Epidermal melanocyte (primary cell): ENCODE measurements at regions not wholly inside any gene's neighbourhood (a gene's known extent, or its start where the extent isn't known, plus 50 kb on each side); places are given as distances from the start of the nearest gene placed in this dataset.
"Not testable (repeated sequence)": the region's sequence is repeated elsewhere in the genome, so short reads cannot be mapped to it uniquely, and the experiment has no call there.

Source experiments
- DNase-seq: peaks from one replicate; pipeline ENCODE4 v3.0.0; 2011; ENCODE audit warnings: low spot score; ENCODE audit not compliant: insufficient read length

DNA sequence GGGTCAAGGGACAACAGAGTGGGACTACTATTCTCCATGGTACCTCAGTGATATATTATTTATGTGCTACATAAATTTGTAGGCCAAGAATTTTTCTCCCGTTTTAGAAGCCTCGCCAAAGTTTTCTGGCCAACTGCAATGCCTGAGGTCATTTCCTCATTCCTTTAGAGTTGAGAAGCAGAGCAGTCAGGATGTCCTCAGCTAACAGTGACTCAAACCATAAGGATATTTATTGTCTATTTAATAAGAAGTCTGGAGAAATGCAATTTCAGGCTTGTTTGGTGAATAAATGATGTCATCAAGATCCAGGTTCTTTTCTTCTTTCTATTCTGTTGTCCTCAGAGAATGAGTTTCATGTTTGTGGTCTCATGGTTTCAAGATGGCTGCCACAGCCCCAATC is 91.0 kb downstream of the ADCYAP1 start:
- no peak for DNase-seq

DNA sequence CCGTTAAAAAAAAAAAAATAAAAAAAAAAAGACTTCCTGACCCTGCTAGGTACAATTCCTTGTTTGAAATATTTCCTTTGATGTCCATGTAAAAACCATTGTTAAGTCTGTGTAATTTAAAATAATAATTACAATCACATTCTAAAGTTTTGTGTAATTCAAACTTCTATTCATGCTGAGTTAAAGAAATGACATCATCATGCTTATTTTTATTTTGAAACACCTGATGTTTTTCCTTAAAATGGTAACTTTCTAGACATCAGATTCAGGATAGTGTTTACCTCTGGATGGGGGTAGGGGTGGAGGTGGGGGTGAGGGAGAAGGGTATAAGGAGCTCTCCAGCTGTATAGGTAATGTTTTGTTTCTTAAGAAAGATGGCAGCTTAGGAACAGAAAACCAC is 92.8 kb downstream of the ADCYAP1 start:
- DNase-seq = no peak

- no peak for DNase-seq
These were observed 94.3 kb downstream of the ADCYAP1 start for GRCh38 chr18:998936-999335.

DNA sequence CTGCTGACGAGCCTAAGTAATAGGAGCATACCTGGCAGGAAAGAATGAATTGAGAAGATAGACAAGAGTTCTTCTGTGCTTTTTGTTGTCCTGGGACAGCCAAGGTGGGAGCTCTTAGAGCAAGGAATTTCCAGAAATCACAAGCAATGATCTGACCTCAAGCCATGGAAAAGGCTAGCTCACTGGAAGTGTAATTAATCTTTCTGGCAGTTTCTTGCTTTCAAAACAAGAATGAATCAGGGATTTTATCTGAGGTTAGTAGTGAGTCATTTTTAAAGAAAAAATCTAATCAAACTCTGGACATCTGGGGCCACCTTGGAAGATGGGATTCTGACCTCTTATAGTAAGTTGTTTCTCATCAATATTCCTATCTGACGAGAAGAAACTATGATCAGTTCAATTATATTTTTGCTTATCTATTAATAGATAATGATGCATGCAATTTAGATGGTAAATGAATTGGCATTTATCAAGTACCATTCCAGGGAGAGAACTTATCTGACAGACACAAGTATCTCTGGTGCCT is 98.0 kb downstream of the ADCYAP1 start:
- DNase-seq = no peak

- DNase-seq = no peak
These were observed 98.8 kb downstream of the ADCYAP1 start for GRCh38 chr18:1003499-1003898.

- DNase-seq = no peak
These were observed 101.6 kb downstream of the ADCYAP1 start for GRCh38 chr18:1006304-1006703.

DNA sequence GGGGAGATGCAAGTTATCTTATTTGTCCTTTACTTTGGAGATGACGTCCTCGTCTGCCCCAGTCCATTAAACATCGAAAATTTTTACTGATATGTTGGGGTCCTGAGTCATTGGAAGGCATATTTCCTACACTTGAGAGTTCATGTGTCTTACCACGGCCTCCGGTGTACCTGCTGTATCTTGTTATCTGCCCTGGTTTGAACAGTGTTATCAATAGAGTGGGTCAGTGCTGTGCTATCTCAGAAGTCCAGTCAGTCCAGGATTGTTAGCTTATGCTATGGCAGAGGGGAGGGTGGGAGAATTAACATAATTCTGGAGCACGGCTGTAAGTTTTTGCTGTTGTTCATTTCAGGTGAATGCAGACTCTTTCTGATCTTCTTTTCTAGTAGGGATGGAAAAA is 102.3 kb downstream of the ADCYAP1 start:
- no peak for DNase-seq

GRCh38 chr18:1011349-1011748 is 106.7 kb downstream of the ADCYAP1 start:
- no peak for DNase-seq

- DNase-seq = no peak
These were observed 108.1 kb downstream of the ADCYAP1 start for GRCh38 chr18:1012775-1013174.

DNA sequence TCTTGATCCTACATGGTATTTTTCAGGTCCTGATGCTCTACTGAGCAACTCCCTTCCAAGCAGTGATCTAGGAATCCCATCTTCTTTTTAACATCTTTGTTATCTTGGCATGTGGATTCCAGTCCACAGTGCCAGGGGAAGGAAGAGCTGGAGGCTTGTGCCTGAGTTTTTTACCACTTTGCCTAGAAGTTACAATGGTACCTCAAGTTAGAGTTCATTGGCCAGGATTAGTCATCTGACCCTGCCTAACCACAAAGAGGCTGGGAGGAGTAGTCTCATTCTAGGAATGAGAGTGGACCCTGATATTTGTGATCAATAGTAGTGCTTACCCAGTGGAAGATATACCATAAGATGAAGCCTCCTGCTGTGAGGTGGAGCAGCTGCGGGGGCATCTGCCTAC is 109.3 kb downstream of the ADCYAP1 start:
- DNase-seq = no peak

- DNase-seq = no peak
These were observed 109.8 kb downstream of the ADCYAP1 start for GRCh38 chr18:1014509-1014908.

DNA sequence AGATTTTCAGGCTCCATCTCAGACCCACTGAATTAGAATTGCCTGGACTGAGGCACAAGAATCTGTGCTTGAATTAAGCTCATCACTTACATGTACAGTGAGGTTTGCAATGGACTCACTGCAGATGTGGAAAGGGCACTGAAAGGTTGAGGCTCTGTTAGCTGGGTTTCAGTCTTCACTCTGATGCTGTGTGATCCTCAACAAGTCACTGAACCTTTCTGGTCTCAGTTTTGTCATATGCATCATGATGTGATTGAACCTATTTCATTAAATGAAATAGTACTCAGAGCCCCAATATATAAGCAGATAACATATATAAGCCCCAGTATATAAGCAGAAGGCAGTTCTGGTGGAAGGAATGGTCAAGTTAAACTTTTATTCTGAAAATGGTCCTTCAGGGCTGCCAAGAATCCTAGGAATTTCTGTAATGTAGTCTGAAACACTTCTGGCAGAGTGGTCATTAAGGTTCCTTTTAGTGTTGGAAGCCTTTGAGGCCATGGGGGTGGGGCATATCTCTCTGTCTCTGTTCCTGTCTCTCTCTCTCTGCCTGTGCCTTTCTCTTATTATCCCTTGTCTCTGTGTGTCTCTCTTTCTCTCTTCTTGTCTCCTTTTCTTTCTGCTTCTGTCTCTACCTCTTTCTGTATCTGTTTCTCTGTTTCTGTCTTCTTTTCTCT is 110.4 kb downstream of the ADCYAP1 start:
- DNase-seq = no peak

- no peak for DNase-seq
These were observed 111.1 kb downstream of the ADCYAP1 start for GRCh38 chr18:1015777-1016176.

GRCh38 chr18:1017227-1018058 is 112.8 kb downstream of the ADCYAP1 start:
- no peak for DNase-seq

- no peak for DNase-seq
These were observed 113.6 kb downstream of the ADCYAP1 start for GRCh38 chr18:1018181-1018681.

- no peak for DNase-seq
These were observed 114.5 kb downstream of the ADCYAP1 start for GRCh38 chr18:1019191-1019590.

DNA sequence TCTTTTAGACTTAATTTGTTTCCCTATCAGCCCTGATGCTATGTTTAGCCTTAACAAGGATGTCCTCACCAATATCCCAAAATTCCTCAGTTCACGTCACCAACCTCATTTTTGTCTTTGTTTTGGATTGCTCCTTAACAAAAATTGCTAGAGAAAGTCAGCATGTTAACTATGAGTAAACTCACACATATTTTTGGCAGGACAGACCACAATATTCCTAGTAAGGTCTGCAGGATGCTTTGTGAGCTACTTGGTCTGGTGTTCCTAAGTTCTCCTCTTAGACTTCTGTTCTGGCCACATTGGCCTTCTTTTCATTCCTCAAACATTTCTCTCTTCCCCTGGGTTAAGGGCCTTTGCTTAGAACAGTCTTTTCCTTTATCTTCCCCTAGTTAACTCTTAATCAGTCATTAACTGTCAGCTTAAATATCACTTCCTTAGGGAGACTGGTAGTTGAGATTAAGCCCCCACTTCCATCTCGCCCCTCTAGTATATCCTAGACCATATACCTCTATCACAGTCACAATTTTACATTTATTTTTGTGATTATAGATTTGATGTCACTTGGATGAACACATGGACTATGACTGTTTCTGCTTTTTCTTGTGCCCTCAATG is 116.2 kb downstream of the ADCYAP1 start:
- DNase-seq = no peak

DNA sequence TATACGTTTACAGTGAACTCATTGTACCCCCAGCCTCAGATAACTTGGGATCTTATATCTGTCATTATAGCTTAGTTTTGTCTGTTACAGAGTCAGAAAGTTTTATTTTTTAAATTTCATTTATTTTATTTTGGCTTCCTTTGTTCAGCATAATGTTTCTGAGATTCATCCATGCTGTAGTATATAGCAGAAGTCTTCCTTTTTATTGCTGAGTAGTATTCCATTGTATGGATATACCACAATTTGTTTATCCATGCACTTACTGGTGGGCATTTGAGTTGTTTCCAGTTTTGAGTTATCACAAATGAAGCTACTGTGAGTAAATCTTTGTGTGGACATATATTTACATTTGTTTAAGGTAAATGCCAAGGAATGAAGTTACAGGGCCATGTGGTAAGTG is 122.3 kb downstream of the ADCYAP1 start:
- no peak for DNase-seq

DNA sequence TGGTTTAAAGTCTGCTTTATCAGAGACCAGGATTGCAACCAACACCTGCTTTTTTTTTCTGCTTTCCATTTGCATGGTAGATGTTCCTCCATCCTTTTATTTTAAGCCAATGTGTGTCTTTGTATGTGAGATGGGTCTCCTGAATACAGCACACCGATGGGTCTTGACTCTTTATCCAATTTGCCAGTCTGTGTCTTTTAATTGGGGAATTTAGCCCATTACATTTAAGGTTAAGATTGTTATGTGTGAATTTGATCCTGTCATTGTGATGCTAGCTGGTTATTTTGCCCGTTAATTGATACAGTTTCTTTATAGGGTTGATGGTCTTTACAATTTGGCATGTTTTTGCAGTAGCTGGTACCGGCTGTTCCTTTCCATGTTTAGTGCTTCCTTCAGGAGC is 128.4 kb downstream of the ADCYAP1 start:
- DNase-seq = not testable (repeated sequence)

DNA sequence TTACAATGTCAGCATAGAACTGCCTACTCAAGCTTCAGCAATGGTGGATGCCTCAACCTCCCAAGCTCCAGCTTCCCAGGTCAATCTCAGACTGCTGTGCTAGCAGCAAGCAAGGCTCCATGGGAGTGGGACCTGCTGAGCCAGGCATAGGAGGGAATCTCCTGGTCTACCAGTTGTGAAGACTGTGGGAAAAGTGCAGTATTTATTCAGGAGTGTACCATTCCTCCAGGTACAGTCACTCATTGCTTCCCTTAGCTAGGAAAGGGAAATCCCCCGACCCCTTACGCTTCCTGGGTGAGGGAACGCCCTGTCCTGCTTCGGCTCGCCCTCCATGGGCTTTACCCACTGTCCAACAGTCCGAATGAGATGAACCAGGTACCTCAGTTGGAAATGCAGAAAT is 130.3 kb downstream of the ADCYAP1 start:
- DNase-seq = no peak

- DNase-seq = no peak
These were observed 132.3 kb downstream of the ADCYAP1 start for GRCh38 chr18:1036926-1037325.

GRCh38 chr18:1037776-1038175 is 133.1 kb downstream of the ADCYAP1 start:
- DNase-seq = no peak
